ENCODE measurements at regions not wholly inside any gene's neighbourhood (a gene's known extent, or its start where the extent isn't known, plus 50 kb on each side); places are given as distances from the start of the nearest gene placed in this dataset.

DNA sequence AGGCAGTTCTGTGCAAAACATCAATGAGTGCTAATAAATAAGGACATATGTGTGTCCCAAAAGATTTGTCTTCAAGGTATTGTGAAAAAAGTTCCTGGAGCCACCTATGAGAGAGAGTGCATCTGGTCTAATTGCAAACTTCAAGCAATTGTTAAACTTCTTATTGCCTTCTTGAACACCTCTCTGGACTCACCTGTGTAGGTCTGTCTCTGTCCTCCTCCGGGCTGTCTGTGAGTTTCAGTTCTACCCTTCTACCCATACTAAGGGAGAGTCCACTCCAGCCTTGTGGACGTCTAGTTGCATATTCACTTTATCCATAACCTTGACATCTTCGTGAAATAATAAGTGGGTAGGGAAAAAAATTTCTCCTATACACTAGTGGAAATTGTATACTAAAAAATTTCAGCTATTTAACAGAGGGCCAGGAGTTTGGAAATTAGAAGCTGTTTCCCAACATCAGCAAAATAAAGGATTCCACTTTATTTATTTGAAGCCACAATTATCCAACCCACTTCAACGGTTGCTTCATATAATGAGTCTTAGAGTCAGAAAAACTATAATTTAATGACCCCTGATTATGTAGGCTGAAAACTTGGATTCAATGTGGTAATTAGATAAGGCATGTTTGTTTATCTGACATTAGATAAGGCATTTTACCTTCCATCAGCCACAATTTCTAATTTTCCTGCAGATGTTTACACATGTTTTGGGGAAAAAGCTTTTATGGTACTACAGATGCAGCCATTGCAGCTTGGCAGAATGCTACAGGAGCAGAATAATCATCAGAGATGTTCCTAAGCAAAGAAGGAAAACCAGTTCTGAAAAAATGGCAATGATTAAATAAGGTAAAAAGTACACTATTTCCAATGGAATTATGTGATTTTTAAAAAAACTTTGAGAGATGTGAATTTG lies 150.8 kb upstream of the FAM3C start:
- TF ChIP-seq, protein P1, sequence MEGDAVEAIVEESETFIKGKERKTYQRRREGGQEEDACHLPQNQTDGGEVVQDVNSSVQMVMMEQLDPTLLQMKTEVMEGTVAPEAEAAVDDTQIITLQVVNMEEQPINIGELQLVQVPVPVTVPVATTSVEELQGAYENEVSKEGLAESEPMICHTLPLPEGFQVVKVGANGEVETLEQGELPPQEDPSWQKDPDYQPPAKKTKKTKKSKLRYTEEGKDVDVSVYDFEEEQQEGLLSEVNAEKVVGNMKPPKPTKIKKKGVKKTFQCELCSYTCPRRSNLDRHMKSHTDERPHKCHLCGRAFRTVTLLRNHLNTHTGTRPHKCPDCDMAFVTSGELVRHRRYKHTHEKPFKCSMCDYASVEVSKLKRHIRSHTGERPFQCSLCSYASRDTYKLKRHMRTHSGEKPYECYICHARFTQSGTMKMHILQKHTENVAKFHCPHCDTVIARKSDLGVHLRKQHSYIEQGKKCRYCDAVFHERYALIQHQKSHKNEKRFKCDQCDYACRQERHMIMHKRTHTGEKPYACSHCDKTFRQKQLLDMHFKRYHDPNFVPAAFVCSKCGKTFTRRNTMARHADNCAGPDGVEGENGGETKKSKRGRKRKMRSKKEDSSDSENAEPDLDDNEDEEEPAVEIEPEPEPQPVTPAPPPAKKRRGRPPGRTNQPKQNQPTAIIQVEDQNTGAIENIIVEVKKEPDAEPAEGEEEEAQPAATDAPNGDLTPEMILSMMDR (IDR thresholded peaks at IDR 0.05) = no peak
- no peak for TF ChIP-seq POLR2A (IDR thresholded peaks at IDR 0.05)

Data from transverse colon (tissue), 3 donors.